ENCODE measurements at regions not wholly inside any gene's neighbourhood (a gene's known extent, or its start where the extent isn't known, plus 50 kb on each side); places are given as distances from the start of the nearest gene placed in this dataset.

- peak; percentile 59 to 64 for DNase-seq (ENCODE audit: low read depth in 2 of 2)
These were observed 52.0 kb upstream of the KCNA1 start for GRCh38 chr12:4857472-4858291.

GRCh38 chr12:4858386-4858785 lies 51.3 kb upstream of the KCNA1 start:
- no peak for DNase-seq (ENCODE audit: low read depth in 2 of 2)

GRCh38 chr12:4859478-4860210 lies 50.1 kb upstream of the KCNA1 start:
- no peak for DNase-seq (ENCODE audit: low read depth in 2 of 2)
